ENCODE measurements at regions not wholly inside any gene's neighbourhood (a gene's known extent, or its start where the extent isn't known, plus 50 kb on each side); places are given as distances from the start of the nearest gene placed in this dataset.

GRCh38 chr4:45692131-45692735 lies 431.6 kb downstream of the GABRG1 start:
- TF ChIP-seq CTCF (IDR thresholded peaks at IDR 0.05) (no peak), POLR2A (IDR thresholded peaks at IDR 0.05) (no peak)

All from uterus (tissue), 2 donors.